ENCODE measurements at regions not wholly inside any gene's neighbourhood (a gene's known extent, or its start where the extent isn't known, plus 50 kb on each side); places are given as distances from the start of the nearest gene placed in this dataset.
"Not testable (repeated sequence)": the region's sequence is repeated elsewhere in the genome, so short reads cannot be mapped to it uniquely, and the experiment has no call there.

GRCh38 chr4:4026708-4027107 is 200.0 kb downstream of the OTOP1 start:
- TF ChIP-seq CTCF, POLR2AphosphoS5, POLR2A, EP300 (IDR thresholded peaks at IDR 0.05): not testable (repeated sequence)

All from stomach (tissue), 4 donors.